Upper lobe of left lung (tissue), 4 donors: ENCODE measurements at regions not wholly inside any gene's neighbourhood (a gene's known extent, or its start where the extent isn't known, plus 50 kb on each side); places are given as distances from the start of the nearest gene placed in this dataset.

Experiments
- CTCF ChIP-seq, 6 experiments: fragments of 450-650 bp in 4 of 6; fragments of 200-600 bp in 2 of 6; sonication (generic) in 2 of 6; IDR thresholded peaks; one replicate each; pipeline ENCODE4 v1.5.1; 2016 to 2019; ENCODE audit warnings: antibody characterized with exemption in 6 of 6
- EP300 ChIP-seq, 4 donors: sonication (generic); formaldehyde crosslinking; IDR thresholded peaks; one replicate each; pipeline ENCODE4 v1.5.1; 2017; ENCODE audit warnings: antibody characterized with exemption in 4 of 4, control low read depth in 2 of 4
- POLR2A ChIP-seq, 4 donors: fragments of 450-650 bp; IDR thresholded peaks; one replicate each; pipeline ENCODE4 v1.5.1; 2016 to 2017; ENCODE audit warnings: antibody characterized with exemption in 4 of 4, mild to moderate bottlenecking in 2 of 4
- POLR2AphosphoS5 ChIP-seq, 2 donors: sonication (generic); formaldehyde crosslinking; IDR thresholded peaks; one replicate each; pipeline ENCODE4 v1.5.1; 2017; ENCODE audit warnings: antibody characterized with exemption in 2 of 2

DNA sequence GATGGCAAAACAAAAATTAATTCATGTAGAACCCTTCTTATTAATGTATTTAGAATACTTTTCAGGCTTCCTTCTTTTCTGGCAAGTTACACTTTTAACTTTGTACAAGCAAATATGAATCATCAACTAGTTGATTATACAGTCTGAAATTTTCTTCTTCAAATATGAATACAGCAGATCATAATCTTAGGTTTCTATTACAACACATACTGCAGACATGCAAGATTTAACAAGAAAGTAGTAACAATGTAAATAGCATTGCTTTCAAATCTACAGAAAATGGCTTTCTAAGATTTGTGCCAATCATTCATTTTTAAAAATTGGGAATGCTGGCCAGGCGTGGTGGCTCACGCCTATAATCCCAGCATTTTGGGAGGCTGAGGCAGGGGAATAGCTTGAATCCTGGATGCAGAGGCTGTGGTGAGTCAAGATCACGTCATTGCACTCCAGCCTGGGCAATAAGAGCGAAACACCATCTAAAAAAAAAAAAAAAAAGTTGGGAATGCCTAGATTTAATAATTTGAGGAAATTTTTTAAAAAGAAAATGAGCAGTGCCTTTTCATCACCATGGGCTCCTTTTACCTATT is 68.4 kb upstream of the DPYD start:
- TF ChIP-seq POLR2AphosphoS5 (IDR thresholded peaks at IDR 0.05) (no peak), CTCF (IDR thresholded peaks at IDR 0.05) (no peak), EP300 (IDR thresholded peaks at IDR 0.05) (no peak), POLR2A (IDR thresholded peaks at IDR 0.05) (no peak)
